ENCODE measurements at regions not wholly inside any gene's neighbourhood (a gene's known extent, or its start where the extent isn't known, plus 50 kb on each side); places are given as distances from the start of the nearest gene placed in this dataset.

DNA sequence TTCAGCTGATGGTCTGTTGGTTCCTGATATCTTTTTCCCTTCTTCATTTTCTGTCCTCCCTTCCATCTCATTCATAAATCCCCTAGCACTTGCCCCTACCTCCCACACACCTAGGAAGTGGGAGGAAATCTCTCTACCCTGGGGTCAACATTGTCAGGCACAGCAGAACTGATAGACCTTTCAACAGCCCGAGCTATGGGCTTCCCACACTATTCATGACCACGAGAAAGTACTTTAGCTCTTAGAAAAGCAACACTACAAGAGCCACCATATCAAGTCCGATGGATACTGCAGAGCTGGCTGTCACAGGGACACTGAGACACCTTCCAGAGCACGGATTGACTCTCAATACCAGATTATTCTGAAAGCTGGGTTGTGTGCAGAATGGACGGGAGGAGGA is 180.6 kb upstream of the NEBL start:
- DNase-seq, result no peak

- DNase-seq, result no peak
Observed at GRCh38 chr10:21076381-21076780, 179.3 kb upstream of the NEBL start.

DNA sequence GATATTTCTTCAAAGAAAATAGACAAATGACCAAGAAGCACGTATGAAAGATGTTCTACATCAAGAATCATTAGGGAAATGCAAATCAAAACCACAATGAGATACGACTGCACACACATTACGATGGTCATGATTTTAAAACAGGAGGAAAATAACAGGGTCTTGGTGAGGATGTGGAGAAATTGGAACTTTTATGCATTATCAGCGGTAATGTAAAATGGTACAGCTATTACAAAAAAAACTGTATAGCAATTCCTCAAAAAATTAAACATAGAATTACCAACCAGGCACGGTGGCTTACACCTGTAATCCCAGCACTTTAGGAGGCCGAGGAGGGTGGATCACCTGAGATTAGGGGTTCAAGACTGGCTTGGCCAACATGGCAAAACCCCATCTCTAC is 178.8 kb upstream of the NEBL start:
- DNase-seq, result no peak

DNA sequence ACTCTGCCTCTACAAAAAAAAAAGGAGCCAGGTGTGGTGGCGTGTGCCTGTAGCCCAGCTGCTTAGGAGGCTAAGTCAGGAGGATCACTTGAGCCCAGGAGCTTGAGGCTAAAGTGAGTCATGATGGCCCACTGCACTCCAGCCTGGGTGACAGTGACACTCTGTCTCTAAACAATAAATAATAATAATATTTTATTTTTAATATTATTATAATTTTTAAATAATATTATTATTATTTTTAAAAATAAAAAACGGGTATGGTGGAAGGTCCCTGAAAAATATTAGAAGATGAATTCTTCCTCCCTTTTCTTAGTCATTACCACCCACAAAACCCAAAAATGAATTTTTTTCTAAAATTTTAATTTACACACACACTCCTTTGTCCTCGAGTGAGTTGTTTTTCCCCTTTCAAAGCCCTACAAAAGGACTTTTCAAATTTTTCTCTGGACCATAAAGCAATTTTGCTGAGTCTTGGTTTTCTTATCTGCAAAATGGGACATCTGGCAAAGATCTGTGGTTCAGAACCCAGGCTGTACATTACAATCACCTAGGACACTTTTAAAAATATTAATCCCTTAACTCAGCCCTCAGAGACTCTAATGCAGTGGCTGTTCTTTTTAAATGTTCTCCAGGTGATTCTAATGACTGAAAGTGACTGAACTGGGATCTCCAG is 174.0 kb upstream of the NEBL start:
- no peak for DNase-seq

DNA sequence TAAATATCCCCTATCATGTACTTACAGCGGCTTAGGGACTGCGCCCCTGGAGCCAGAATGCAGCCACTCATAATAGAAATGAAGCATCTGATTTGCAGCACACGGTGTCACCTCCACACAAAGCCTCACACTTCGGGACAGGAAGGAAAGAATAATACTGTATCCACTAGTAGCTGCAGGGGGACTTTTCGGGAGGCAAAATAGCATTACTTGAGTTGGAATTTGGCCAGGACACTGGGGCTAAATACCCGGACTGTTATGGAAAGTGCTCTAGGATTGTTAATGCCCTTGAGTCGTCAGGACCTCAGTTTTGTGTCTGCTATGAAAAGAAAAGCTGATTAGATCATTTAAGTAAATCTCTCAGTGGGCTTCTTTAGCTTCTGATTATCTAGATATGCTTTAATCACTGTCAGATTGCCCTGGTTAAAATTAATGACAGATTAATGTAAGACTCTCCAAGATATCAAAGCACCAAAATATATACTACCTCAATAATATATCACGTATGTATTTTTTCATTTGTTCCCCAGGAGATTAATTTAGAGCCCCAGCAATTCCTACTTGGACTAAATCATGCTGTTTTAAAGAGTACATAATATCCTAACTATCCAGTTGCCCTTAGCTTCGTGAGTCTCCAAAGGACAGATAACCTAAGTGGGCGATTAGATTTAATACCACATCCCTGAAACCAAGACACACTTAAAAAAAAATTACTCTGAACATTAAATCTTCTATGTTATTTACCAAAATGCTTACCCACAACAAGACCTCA is 173.0 kb upstream of the NEBL start:
- no peak for DNase-seq

GRCh38 chr10:21069278-21069677 is 172.2 kb upstream of the NEBL start:
- DNase-seq, result no peak

GRCh38 chr10:21068026-21068656 is 171.0 kb upstream of the NEBL start:
- DNase-seq, result no peak

DNA sequence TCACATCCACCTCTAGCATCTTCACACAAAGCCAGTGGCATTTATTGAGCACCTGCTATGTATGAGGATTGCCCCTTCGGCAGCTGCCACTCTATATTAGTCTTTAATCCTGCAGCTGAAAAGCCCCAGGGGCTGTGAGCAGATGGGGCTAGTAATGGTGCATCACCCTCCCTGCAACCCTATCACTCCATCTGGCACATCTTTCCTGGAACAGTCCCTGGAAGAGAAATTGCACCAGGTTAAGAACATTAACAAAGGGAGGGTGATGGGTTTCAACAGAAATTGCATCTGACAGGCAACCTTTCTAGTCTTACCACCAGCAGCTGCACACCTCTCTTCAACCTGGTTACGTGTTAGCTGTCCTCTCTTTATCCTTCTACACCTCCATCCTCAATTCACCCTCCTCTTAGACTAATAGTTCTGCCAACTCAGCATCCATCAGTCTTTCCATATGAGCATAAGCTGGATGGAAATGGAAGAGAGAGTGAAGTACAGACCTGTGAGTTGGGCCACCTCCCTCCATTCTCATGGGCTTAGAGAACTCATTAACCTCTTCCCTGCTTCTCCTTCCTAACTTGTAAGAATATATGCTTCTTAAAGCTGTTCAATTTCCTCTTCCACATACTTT is 168.6 kb upstream of the NEBL start:
- no peak for DNase-seq

GRCh38 chr10:21061982-21062381 is 164.9 kb upstream of the NEBL start:
- DNase-seq, result no peak

- DNase-seq, result no peak
Observed at GRCh38 chr10:21061184-21061583, 164.1 kb upstream of the NEBL start.

DNA sequence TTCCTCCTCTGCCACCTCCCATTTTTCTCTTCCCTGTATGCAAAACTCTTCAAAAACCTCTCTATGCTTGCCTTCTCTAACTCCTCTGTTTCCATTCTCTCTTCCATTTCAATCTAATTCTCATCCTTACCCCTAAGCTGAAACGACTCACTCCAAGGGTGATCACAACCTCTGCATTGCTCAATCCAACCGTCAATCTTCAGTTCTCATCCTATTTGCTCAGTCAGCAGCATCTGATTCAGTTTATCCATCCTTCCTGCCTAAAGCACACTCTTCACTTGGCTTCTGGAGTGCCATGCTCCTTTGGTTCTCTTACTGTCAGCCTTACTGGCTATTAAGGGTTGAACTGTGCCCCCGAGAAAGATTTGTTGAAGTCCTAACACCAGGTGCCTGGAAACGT is 163.5 kb upstream of the NEBL start:
- no peak for DNase-seq

DNA sequence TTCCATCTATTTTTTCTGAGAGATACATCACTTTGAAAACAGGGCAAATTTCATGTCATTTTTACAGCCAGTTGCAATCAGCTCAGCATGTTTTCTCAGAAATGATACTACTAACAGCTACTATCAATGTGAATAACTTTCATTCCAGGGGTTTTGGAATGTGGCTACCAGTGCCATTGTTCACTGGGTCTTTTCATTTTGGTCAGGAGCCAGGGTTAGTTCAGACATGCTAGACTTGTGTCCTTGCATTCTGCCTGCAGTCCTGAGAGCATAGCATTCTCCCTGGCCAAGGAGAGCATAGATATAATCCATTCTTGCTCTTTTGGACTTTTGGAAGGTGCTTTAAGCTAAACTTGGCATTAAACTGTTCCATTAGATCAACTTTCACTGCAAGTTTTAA is 160.9 kb upstream of the NEBL start:
- DNase-seq, result no peak

DNA sequence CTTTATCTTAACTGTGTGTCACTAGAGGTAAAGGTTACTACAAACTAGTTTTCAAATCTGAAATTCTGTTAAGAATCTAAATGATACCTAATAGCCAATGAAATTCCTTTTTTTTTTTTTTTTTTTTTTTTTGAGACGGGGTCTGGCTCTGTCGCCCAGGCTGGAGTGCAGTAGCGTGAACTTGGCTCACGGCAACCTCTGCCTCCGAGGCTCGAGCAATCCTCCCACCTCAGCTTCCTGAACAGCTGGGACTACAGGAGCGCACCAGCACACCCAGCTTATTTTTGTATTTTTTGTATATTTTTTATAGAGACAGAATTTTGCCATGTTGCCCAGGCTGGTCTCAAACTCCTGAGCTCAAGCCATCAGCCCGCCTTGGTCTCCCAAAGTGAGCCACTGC is 160.3 kb upstream of the NEBL start:
- DNase-seq, result no peak

- DNase-seq, result no peak
Observed at GRCh38 chr10:21056461-21056860, 159.3 kb upstream of the NEBL start.

- DNase-seq, result no peak
Observed at GRCh38 chr10:21055339-21056135, 158.4 kb upstream of the NEBL start.

- no peak for DNase-seq
Observed at GRCh38 chr10:21053953-21054690, 157.0 kb upstream of the NEBL start.

- DNase-seq, result no peak
Observed at GRCh38 chr10:21052709-21053104, 155.6 kb upstream of the NEBL start.

- no peak for DNase-seq
Observed at GRCh38 chr10:21052072-21052708, 155.1 kb upstream of the NEBL start.

GRCh38 chr10:21049482-21049881 is 152.4 kb upstream of the NEBL start:
- no peak for DNase-seq

- no peak for DNase-seq
Observed at GRCh38 chr10:21048068-21048467, 151.0 kb upstream of the NEBL start.

DNA sequence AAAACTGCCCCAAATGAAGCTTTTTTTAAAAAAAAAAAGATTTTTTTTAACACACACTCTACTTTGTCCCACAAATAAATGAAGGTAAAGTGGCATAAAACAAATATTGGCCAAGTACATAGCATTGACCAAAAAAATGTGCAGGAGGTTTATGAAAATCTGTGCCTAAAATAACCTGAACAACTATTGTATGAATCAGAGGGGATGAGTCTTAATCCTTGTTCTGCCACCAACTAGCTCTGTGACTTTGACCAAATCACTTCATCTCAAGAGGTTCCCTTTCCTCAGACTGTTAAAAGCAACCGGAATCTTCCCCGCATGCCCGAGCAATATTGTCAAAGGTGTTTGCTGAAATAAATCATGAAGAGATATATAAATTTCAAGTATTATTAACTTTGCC is 150.4 kb upstream of the NEBL start:
- DNase-seq, result no peak

- no peak for DNase-seq
Observed at GRCh38 chr10:21047096-21047495, 150.0 kb upstream of the NEBL start.
